Vagina (tissue), 2 donors: ENCODE measurements at regions not wholly inside any gene's neighbourhood (a gene's known extent, or its start where the extent isn't known, plus 50 kb on each side); places are given as distances from the start of the nearest gene placed in this dataset.

Experiments
- CTCF ChIP-seq, 3 experiments: fragments of 450-650 bp in 2 of 3; fragments of 200-600 bp in 1 of 3; sonication (generic) in 1 of 3; IDR thresholded peaks; one replicate each; pipeline ENCODE4 v1.5.1; 2017 to 2019; ENCODE audit warnings: antibody characterized with exemption in 3 of 3, mild to moderate bottlenecking in 2 of 3, moderate library complexity in 2 of 3
- POLR2A ChIP-seq, 2 donors: fragments of 450-650 bp; IDR thresholded peaks; one replicate each; pipeline ENCODE4 v1.6.1; 2017; ENCODE audit warnings: antibody characterized with exemption in 2 of 2, mild to moderate bottlenecking in 2 of 2, moderate library complexity in 2 of 2

GRCh38 chrX:129235903-129236302, 287.4 kb downstream of the SMARCA1 start:
- TF ChIP-seq CTCF (IDR thresholded peaks at IDR 0.05) (no peak), POLR2A (IDR thresholded peaks at IDR 0.05) (no peak)
